HG03039 (cell line): ENCODE measurements at regions not wholly inside any gene's neighbourhood (a gene's known extent, or its start where the extent isn't known, plus 50 kb on each side); places are given as distances from the start of the nearest gene placed in this dataset.
"Not testable (repeated sequence)": the region's sequence is repeated elsewhere in the genome, so short reads cannot be mapped to it uniquely, and the experiment has no call there.

ENCODE experiments used
- ATAC-seq: cut with Tn5 transposase; IDR thresholded peaks from one replicate; pipeline ENCODE4 v1.9.1; 2021; ENCODE audit warnings: mild to moderate bottlenecking, moderate library complexity; ENCODE audit not compliant: unreplicated experiment

- no peak for ATAC-seq
Measured at GRCh38 chr5:19125956-19126713, 861.9 kb downstream of the CDH18 start.

DNA sequence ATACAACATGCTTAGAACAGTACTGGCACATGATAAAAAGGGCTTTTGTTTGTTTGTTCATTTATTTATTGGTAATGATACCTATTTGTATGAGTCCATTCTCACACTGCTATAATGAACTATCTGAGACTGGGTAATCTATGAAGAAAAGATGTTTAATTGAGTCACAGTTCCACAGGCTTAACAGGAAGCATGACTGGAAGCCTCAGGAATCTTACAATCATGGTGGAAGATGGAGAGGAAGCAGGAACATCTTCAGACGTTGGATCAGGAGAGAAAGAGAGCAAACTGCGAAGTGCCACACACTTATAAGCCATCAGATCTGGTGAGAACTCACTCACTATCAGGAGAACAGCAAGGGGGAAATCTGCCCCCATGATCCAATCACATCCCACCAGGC lies 847.7 kb downstream of the CDH18 start:
- ATAC-seq = no peak

DNA sequence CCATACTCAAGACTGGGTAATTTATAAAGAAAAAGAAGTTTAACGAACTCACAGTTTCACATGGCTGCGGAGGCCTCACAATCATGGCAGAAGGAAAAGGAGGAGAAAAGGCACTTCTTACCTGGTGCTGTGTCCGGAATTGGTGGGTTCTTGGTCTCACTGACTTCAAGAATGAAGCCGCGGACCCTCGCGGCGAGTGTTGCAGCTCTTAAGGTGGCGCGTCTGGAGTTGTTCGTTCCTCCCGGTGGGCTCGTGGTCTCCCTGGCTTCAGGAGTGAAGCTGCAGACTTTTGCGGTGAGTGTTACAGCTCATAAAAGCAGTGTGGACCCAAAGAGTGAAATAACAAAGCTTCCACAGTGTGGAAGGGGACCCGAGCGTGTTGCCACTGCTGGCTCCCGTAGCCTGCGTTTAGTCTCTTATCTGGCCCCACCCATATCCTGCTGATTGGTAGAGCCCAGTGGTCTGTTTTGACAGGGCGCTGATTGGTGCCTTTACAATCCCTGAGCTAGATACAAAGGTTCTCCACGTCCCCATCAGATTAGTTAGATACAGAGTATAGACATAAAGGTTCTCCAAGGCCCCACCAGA lies 846.0 kb downstream of the CDH18 start:
- ATAC-seq = not testable (repeated sequence)

GRCh38 chr5:19142713-19143414 lies 845.1 kb downstream of the CDH18 start:
- not testable (repeated sequence) for ATAC-seq

- ATAC-seq = no peak
Measured at GRCh38 chr5:19143935-19144334, 844.1 kb downstream of the CDH18 start.

- ATAC-seq = no peak
Measured at GRCh38 chr5:19169426-19169825, 818.6 kb downstream of the CDH18 start.

DNA sequence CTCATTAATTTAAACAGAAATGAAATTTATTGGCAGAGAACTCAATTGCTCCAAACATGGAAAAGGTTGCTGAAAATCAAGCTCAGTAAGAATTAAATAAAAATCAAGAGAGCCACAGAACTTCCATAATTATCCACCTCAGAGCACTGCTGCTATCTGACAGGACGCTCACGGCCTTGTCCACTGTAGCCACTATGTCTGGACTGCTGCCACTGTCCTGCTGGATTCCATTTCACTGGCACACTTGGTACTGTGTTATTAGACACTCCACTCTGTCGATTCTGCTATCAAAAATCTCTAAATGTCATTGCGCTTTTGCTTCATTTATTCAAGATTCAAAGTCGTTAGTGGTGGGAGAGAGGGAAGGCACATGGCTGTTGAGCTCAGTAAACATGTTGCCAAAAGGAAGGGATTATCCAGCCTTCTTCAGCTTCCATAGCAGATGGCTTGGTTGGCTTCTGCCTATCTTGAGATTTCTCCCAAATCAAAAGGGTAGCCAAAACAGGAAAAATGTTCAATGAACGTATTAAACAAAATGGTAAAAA lies 815.0 kb downstream of the CDH18 start:
- ATAC-seq = no peak

DNA sequence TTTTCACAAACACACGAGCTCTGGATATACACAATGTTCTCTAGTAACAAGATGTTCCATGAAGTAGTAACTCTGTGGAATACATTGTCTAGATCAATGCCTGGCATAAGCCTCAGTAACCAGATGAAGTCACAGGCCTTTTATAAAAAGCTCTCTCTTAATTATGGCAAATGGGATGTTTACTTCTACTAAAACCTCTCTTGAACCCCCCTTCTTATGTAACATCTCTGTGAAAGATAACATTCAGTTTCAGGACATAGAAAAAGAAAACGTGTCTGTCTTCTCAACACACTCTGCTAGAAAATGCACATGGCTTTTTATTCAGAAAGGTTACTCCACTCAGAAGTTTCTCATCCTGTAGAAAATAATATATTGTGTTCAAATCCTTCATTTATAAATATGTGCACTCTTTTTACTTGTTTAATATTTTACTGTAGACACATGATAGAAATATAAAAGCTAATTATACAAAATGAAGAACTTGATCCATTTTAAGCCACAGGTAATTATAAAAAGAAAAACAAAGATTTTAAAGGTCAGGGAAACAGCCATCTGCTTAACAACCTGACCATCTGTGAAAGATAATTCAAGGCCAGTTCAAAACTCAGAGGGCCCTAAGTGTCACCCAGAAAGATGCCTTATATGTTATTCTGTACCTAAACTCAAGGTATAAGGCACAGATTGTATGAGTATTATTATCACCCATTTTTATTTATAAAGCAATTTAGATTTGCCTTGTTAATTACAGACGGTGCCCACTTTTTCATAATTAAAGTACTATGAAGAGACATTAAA lies 812.0 kb downstream of the CDH18 start:
- ATAC-seq = no peak

- ATAC-seq = no peak
Measured at GRCh38 chr5:19179571-19179970, 808.4 kb downstream of the CDH18 start.

DNA sequence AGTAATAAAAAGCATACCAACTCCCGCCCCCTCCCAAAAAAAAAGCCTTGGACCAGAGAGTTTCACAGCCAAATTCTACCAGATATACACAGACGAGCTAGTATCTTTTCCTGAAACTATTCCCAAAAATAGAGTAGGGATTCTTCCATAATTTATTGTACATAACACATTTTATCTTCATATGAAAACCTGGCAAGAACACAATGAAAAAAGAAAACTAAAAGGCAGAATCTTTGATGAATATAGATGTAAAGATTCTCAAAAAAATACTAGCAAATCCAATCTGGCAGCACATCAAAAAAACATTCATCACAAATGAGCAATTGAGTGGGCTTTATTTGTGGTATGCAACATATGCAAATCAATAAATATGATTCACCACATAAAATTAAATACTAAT lies 798.8 kb downstream of the CDH18 start:
- ATAC-seq = no peak

DNA sequence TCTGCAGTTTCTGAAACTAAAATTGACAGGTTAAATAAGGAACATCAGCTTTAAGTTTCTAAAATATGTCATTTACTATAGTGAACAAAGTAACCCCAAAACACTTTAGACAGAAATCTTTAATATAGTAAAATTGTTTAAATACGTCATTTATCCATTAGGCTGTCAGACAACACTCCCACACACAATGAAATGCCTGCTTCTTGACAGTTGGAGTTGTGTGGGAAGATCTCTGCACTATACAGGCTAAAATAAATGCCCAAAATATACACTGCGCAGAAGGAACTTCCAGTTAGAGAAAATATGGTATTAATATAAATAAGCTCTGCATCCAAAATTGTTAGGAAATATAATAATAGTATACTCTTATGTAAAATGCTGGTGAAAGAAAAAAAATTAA lies 794.4 kb downstream of the CDH18 start:
- no peak for ATAC-seq

- no peak for ATAC-seq
Measured at GRCh38 chr5:19196631-19197030, 791.4 kb downstream of the CDH18 start.

GRCh38 chr5:19200251-19200650 lies 787.7 kb downstream of the CDH18 start:
- no peak for ATAC-seq

DNA sequence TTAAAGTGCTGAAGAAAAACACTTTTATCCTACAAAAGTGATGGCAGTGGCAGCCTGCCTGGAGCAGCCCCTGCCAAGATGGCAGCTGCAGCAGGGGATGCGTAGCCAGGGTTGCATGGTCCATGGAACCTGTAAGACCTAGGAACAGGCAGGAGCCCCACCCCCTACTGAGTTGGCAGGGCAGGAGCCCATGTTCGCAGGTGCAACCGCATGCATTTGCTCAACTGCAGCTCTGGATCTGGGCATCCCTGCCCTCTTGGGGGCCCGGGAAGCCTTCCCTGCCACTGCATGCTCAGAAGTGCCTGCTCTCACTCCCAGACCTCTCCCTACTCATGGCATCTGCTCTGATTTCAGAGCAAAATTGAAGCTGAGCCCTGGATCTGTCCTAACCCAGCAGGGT lies 779.6 kb downstream of the CDH18 start:
- no peak for ATAC-seq

- ATAC-seq = no peak
Measured at GRCh38 chr5:19210886-19211285, 777.1 kb downstream of the CDH18 start.

DNA sequence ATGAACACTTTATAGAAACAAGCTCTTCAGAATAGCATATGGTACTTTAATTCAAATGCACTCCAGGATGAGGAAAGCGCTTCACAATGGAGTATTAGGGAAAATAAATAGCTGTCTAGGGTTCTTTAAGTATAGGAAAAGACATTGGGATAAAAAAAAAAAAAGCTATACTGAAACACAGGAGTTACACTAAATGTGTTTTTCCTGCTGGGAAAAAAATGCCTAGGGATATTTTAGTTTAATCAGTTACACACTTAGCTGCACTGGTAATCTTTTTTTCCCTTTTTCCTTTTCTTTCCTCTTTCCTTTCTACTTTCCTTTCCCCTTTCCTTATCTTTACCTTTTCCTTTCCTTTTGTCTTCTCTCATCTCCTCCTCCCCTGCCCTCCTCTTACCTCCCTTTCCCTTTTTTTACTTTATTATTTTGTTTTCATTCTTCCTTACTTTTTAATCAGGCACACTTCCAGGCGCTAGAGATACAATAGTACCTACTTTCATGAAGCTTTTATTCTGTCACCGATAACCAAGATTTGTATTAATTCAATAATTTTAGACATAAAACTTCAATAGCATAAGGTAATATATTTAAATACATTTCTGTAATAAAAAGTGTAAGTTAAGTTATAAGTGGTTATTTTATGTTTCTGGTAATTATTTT lies 758.7 kb downstream of the CDH18 start:
- ATAC-seq = no peak

- no peak for ATAC-seq
Measured at GRCh38 chr5:19233573-19233972, 754.4 kb downstream of the CDH18 start.

DNA sequence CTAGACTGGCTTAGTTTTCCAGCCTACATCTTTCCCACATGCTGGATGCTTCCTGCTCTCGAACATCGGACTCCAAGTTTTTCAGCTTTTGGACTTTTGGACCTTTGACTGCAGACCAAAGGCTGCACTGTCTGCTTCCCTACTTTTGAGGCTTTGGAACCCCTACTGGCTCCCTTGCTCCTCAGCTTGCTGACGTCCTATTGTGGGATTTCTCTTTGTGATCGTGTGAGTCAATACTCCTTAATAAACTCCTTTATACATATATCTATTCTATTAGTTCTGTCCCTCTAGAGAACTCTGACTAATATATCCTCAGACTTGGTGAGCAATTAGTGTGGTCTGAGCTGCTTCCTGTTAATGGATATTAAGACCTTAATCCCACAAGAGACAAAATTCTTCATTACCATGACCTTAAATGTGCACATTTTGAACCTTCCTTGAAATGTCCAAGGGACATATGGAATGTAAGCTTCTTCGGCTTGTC lies 752.9 kb downstream of the CDH18 start:
- no peak for ATAC-seq

GRCh38 chr5:19240170-19240569 lies 747.8 kb downstream of the CDH18 start:
- ATAC-seq = no peak

DNA sequence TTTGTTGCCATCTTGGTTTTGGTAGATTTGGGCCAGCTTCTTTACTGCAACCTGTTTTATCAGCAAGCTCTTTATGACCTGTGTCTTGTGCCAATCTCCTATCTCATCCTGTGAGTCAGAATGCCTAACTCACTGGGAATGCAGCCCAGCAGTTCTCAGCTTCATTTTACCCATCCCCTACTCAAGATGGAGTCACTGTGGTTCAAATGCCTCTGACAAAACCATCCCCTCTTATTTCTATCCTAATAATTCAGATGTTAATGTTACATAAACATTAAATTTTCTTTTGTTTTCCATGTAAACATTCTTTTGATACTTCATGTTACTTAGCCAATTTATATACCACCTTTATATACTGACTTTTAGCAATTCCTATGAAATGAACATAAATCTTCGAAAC lies 746.3 kb downstream of the CDH18 start:
- ATAC-seq = no peak
